SU-DHL-6 (cell line): ENCODE measurements at regions not wholly inside any gene's neighbourhood (a gene's known extent, or its start where the extent isn't known, plus 50 kb on each side); places are given as distances from the start of the nearest gene placed in this dataset.

Experiments used
- EZH2phosphoT487 ChIP-seq: fragments of 200-600 bp; sonication (generic), shearing (Covaris generic); conservative IDR thresholded peaks from 2 replicates; pipeline ENCODE4 v1.6.1; 2018; ENCODE audit warnings: mild to moderate bottlenecking, antibody characterized with exemption, low read length, moderate library complexity, mixed read lengths
- TF ChIP-seq, protein P1 (sequence below): fragments of 200-600 bp; sonication (generic); IDR thresholded peaks from one replicate; pipeline ENCODE4 v1.5.1; 2017; ENCODE audit warnings: antibody characterized with exemption, mild to moderate bottlenecking, low read length, moderate library complexity; ENCODE audit not compliant: insufficient read depth, poor library complexity, severe bottlenecking

GRCh38 chr5:105878402-105878801, 1792.3 kb downstream of the EFNA5 start:
- TF ChIP-seq, protein P1, sequence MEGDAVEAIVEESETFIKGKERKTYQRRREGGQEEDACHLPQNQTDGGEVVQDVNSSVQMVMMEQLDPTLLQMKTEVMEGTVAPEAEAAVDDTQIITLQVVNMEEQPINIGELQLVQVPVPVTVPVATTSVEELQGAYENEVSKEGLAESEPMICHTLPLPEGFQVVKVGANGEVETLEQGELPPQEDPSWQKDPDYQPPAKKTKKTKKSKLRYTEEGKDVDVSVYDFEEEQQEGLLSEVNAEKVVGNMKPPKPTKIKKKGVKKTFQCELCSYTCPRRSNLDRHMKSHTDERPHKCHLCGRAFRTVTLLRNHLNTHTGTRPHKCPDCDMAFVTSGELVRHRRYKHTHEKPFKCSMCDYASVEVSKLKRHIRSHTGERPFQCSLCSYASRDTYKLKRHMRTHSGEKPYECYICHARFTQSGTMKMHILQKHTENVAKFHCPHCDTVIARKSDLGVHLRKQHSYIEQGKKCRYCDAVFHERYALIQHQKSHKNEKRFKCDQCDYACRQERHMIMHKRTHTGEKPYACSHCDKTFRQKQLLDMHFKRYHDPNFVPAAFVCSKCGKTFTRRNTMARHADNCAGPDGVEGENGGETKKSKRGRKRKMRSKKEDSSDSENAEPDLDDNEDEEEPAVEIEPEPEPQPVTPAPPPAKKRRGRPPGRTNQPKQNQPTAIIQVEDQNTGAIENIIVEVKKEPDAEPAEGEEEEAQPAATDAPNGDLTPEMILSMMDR: no peak
- no peak for TF ChIP-seq EZH2phosphoT487
